Colonic mucosa (tissue), 4 donors: ENCODE measurements at regions not wholly inside any gene's neighbourhood (a gene's known extent, or its start where the extent isn't known, plus 50 kb on each side); places are given as distances from the start of the nearest gene placed in this dataset.
"Not testable (repeated sequence)": the region's sequence is repeated elsewhere in the genome, so short reads cannot be mapped to it uniquely, and the experiment has no call there.

Experiments used
- DNase-seq: peaks from one replicate; pipeline ENCODE4 v3.0.0-alpha.2; 2020
- H3K27ac ChIP-seq: fragments of 200-600 bp; one replicate; pipeline ENCODE4 v1.8.0; 2021
- H3K27me3 ChIP-seq: fragments of 200-600 bp; one replicate; pipeline ENCODE4 v1.8.0; 2021
- H3K36me3 ChIP-seq: fragments of 200-600 bp; one replicate; pipeline ENCODE4 v1.8.0; 2021
- H3K4me1 ChIP-seq: fragments of 200-600 bp; one replicate; pipeline ENCODE4 v1.8.0; 2021; ENCODE audit warnings: mild to moderate bottlenecking
- H3K4me3 ChIP-seq: fragments of 200-600 bp; one replicate; pipeline ENCODE4 v1.8.0; 2021
- H3K9ac ChIP-seq, 2 donors: one replicate each; pipeline ENCODE4 v1.7.0; 2013; ENCODE audit warnings: control low read depth in 2 of 2, low read depth in 2 of 2, low read length in 2 of 2
- H3K9me3 ChIP-seq: fragments of 200-600 bp; one replicate; pipeline ENCODE4 v1.8.0; 2021
- CTCF ChIP-seq: fragments of 200-600 bp; IDR thresholded peaks from one replicate; pipeline ENCODE4 v1.8.0; 2022; ENCODE audit warnings: antibody characterized with exemption, mild to moderate bottlenecking
- intact Hi-C: fragments of 100-400 bp; cut with DNase I; formaldehyde crosslinking; loops from one replicate; pipeline ENCODE4 v1.14.1; 2022
- donor health status: healthy.
- donor health status: DM: no; HTN: no; CAD: no.
- donor health status: DM: no; HTN: no; CAD: no.

- H3K4me1 ChIP-seq, result no peaks in the 10 kb centered on the region
- no peak overlapping the region for H3K27ac ChIP-seq
- H3K9me3 ChIP-seq, result no peaks in the 10 kb centered on the region
- no peak for DNase-seq
- intact Hi-C loops, result no loop called here
- no peak overlapping the region for H3K4me3 ChIP-seq
- H3K9ac ChIP-seq, result no peak overlapping the region
- no peaks in the 10 kb centered on the region for H3K27me3 ChIP-seq
- no peaks in the 10 kb centered on the region for H3K36me3 ChIP-seq
- TF ChIP-seq CTCF, result no peak
These were observed 190.6 kb downstream of the TBC1D2B start for GRCh38 chr15:77886805-77887448.

DNA sequence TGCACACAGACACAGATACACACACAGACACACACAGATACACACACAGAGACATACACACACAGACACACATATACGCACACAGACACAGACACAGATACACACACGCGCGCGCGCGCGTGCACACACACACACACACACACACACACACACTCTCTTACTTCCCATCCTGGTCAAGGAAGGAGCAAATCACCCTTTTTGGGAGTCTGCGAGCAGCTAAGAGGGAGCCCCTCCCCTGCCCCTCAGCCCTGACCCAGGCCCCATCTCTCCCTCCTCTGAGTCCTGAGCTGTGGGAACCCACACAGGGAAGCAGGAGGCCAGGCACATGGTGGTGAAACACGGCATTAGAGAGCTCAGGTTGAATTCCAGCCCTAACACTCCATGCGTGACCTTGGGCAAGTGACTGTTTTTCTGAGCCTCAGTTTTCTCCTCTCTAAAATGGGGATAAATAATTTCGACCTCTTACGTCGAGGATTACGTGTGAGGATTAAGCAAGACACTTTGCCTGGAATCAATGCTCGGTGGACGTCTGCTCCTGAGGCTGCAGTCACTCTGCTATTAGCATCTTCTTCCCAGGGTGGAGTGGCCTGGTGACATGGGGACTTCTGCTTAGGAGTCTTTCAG is 191.5 kb downstream of the TBC1D2B start:
- intact Hi-C loops, DNase-seq, H3K4me1 ChIP-seq, H3K27ac ChIP-seq, H3K27me3 ChIP-seq, H3K36me3 ChIP-seq, H3K4me3 ChIP-seq, H3K9me3 ChIP-seq, H3K9ac ChIP-seq: not testable (repeated sequence)

- H3K9me3 ChIP-seq, DNase-seq, H3K27me3 ChIP-seq, H3K27ac ChIP-seq, H3K9ac ChIP-seq, H3K4me3 ChIP-seq, H3K4me1 ChIP-seq, H3K36me3 ChIP-seq, intact Hi-C loops: not testable (repeated sequence)
These were observed 194.5 kb downstream of the TBC1D2B start for GRCh38 chr15:77883012-77883411.

GRCh38 chr15:77881950-77882349 is 195.6 kb downstream of the TBC1D2B start:
- Histone ChIP-seq H3K4me1 (no peaks in the 10 kb centered on the region), H3K4me3 (no peak overlapping the region), H3K27me3 (no peaks in the 10 kb centered on the region), H3K9ac (no peak overlapping the region), H3K36me3 (no peaks in the 10 kb centered on the region), H3K27ac (no peak overlapping the region), H3K9me3 (no peaks in the 10 kb centered on the region)
- no peak for TF ChIP-seq CTCF
- intact Hi-C loops, result no loop called here
- no peak for DNase-seq

DNA sequence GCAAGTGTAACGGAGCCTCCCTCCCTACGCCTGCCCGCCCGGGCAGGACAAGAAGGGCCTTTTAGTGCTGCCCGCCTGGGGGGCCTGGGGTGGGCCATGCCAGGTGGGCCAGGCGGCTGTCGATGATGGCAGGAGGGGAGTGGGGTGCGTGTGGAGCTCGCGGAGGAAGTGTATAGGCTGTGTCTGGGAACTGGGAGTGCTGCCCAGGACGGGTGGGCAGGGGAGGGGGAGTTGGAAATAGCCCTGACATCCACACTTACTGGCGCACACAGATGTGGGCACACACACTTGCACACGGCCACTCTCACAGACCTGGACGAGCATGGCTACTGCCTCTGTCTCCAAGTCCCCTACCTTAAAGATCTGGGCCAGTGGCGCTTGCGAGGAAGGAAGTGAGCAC is 196.0 kb downstream of the TBC1D2B start:
- H3K4me1 ChIP-seq, DNase-seq, H3K9ac ChIP-seq, intact Hi-C loops, H3K9me3 ChIP-seq, H3K27me3 ChIP-seq, H3K27ac ChIP-seq, H3K4me3 ChIP-seq, H3K36me3 ChIP-seq: not testable (repeated sequence)

DNA sequence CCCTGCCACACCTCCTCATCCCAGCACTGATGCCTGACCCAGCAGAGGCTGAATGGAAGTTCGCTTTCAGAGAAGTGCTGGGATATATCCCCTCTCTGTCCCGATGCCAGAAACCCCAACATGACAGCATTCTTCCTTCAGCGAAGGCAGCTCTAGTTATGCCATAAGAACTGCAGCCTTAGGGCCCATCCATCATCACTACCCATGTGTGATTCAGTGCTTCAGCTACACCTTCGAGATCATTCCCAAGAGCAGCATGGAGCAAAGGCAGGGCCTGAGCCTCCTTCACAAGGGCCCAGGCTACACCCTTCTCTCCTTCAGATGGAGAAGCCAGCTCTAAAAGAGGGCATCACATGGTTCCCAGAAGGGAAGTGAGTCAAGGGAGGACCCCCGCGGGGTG is 198.0 kb downstream of the TBC1D2B start:
- H3K27ac ChIP-seq, H3K36me3 ChIP-seq, DNase-seq, H3K9ac ChIP-seq, H3K4me1 ChIP-seq, H3K9me3 ChIP-seq, H3K4me3 ChIP-seq, H3K27me3 ChIP-seq: not testable (repeated sequence)
- intact Hi-C loops, result loop anchor here (10.0 kb wide), 1 partner anchor 245 kb away; the partner anchor contains the start of gene LINGO1

GRCh38 chr15:77877869-77878577 is 199.5 kb downstream of the TBC1D2B start:
- intact Hi-C loops, result loop anchor here (10.0 kb wide), 1 partner anchor 243 kb away; the partner anchor contains the start of gene LINGO1
- Histone ChIP-seq H3K4me3 (no peak overlapping the region), H3K9ac (no peak overlapping the region), H3K27me3 (no peaks in the 10 kb centered on the region), H3K27ac (no peak overlapping the region), H3K36me3 (no peaks in the 10 kb centered on the region), H3K4me1 (no peaks in the 10 kb centered on the region), H3K9me3 (no peaks in the 10 kb centered on the region)
- no peak for TF ChIP-seq CTCF
- no peak for DNase-seq

DNA sequence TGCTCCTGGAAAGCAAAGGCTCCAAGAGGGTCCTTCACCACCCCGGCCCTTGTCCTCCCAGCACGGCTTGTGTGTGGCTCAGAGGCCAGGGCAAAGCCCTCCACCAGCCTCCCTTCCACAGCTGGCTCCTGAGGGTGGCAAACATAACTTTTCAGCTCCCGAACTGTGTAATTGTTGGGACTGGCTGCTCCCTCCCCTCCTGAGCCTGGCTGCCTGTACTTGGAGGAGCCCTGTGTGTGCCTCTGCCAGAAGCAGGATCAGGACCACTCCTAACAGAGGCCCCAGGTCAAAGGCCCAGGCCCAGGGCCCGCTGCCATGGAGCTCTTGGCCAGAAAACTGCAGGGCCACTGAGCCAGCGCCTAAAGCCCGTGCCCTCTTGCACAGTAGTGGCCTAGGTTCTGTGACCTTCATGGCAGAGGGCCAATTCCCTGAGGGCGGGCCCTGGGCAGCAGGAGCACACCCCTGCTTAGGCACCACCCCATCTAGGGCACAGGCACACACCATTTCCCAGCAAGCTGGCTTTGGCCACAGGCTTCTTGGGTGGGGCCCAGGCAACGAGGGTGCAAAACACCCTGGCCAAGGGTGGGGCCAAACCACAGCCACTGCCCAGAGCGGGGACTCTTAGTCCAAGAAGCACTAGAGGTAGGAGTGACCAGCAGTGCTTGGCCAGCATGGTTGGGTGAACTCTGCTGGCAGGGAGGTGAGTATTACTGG is 201.2 kb downstream of the TBC1D2B start:
- H3K27me3 ChIP-seq, H3K36me3 ChIP-seq, H3K27ac ChIP-seq, H3K4me1 ChIP-seq, DNase-seq, H3K4me3 ChIP-seq, H3K9ac ChIP-seq, H3K9me3 ChIP-seq: not testable (repeated sequence)
- intact Hi-C loops, result loop anchor here (10.0 kb wide), 1 partner anchor 241 kb away; the partner anchor contains the start of gene LINGO1
